Loucy (cell line): ENCODE measurements at regions not wholly inside any gene's neighbourhood (a gene's known extent, or its start where the extent isn't known, plus 50 kb on each side); places are given as distances from the start of the nearest gene placed in this dataset.

Source experiments
- H2AFZ ChIP-seq: fragments of 200-600 bp; sonication (generic); 2 replicates; pipeline ENCODE4 v1.6.0; 2016; ENCODE audit warnings: antibody characterized with exemption, mild to moderate bottlenecking, low read length, moderate library complexity
- H3F3A ChIP-seq: fragments of 200-600 bp; 2 replicates; pipeline ENCODE4 v1.6.0; 2016; ENCODE audit warnings: antibody characterized with exemption, low read depth, mild to moderate bottlenecking
- H3K27me3 ChIP-seq: fragments of 200-600 bp; sonication (generic); 2 replicates; pipeline ENCODE4 v1.6.1; 2014; ENCODE audit warnings: low read length, mild to moderate bottlenecking; ENCODE audit not compliant: insufficient read depth, poor library complexity, severe bottlenecking
- H3K36me3 ChIP-seq: fragments of 200-600 bp; sonication (generic); 2 replicates; pipeline ENCODE4 v1.6.1; 2016; ENCODE audit warnings: low read length; ENCODE audit not compliant: insufficient read depth
- H3K4me1 ChIP-seq: fragments of 200-600 bp; sonication (generic); 2 replicates; pipeline ENCODE4 v1.5.1; 2014; ENCODE audit warnings: low read length, mild to moderate bottlenecking; ENCODE audit not compliant: insufficient read depth, poor library complexity, severe bottlenecking
- H3K4me2 ChIP-seq: fragments of 200-600 bp; sonication (generic); 2 replicates; pipeline ENCODE4 v1.6.0; 2014; ENCODE audit warnings: antibody characterized with exemption, low read length, low read depth, mild to moderate bottlenecking; ENCODE audit not compliant: poor library complexity, severe bottlenecking
- H3K4me3 ChIP-seq: fragments of 200-600 bp; sonication (generic); 2 replicates; pipeline ENCODE4 v1.5.1; 2014; ENCODE audit warnings: low read length, mild to moderate bottlenecking, mixed read lengths; ENCODE audit not compliant: poor library complexity, severe bottlenecking
- H3K79me2 ChIP-seq: fragments of 200-600 bp; sonication (generic); 2 replicates; pipeline ENCODE4 v1.6.1; 2014; ENCODE audit warnings: low read length; ENCODE audit not compliant: insufficient read depth
- H3K9ac ChIP-seq: fragments of 200-600 bp; sonication (generic); 2 replicates; pipeline ENCODE4 v1.6.0; 2014; ENCODE audit warnings: mild to moderate bottlenecking, low read depth, low read length, moderate library complexity; ENCODE audit not compliant: poor library complexity, severe bottlenecking
- H3K9me2 ChIP-seq: fragments of 200-600 bp; sonication (generic); replicated peaks from 2 replicates; pipeline ENCODE4 v1.6.1; 2016; ENCODE audit warnings: low read depth, low read length, mixed read lengths
- H3K9me3 ChIP-seq: fragments of 200-600 bp; sonication (generic); 2 replicates; pipeline ENCODE4 v1.6.1; 2014; ENCODE audit warnings: mild to moderate bottlenecking, antibody characterized with exemption, low read length, low read depth; ENCODE audit not compliant: insufficient read depth
- H4K20me1 ChIP-seq: fragments of 200-600 bp; sonication (generic); 2 replicates; pipeline ENCODE4 v1.6.0; 2014; ENCODE audit warnings: antibody characterized with exemption, low read length, mild to moderate bottlenecking; ENCODE audit not compliant: insufficient read depth, poor library complexity, severe bottlenecking
- EZH2phosphoT487 ChIP-seq: fragments of 200-600 bp; IDR thresholded peaks from 2 replicates; pipeline ENCODE4 v1.6.1; 2018; ENCODE audit warnings: antibody characterized with exemption, mild to moderate bottlenecking, moderate library complexity, borderline replicate concordance
- TF ChIP-seq, protein P1 (sequence below): fragments of 200-600 bp; sonication (generic); conservative IDR thresholded peaks from 2 replicates; pipeline ENCODE4 v1.5.1; 2014; ENCODE audit warnings: mild to moderate bottlenecking, antibody characterized with exemption, low read length

DNA sequence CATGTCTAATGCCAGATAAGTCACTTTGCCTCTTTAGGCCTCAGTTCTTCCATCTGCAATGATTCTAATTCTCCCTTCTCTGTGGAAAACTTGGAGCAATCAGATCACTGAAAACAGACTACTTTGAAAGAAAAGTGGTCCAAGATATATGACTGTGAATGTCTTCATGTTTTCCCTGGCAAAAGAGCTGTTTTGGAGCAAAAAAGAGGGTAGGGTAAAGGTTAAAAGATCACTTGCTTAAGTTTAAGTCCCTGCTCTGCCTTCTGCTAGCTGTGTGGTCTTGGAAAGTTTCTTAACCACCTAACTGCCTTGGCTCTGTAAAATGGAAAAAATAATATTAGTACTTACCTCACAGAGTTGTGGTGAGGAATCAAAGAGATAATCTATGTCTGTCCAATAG, 140.3 kb upstream of the PAK3 start:
- H3K9me2 ChIP-seq = no peaks in the 10 kb centered on the region
- H3K27me3 ChIP-seq = no peaks in the 10 kb centered on the region
- no peaks in the 10 kb centered on the region for H3K9me3 ChIP-seq
- no peak overlapping the region for H3K9ac ChIP-seq
- H3K4me2 ChIP-seq = no peak overlapping the region
- no peaks in the 10 kb centered on the region for H3K79me2 ChIP-seq
- no peaks in the 10 kb centered on the region for H3F3A ChIP-seq
- H3K4me1 ChIP-seq = no peaks in the 10 kb centered on the region
- TF ChIP-seq EZH2phosphoT487 = no peak
- TF ChIP-seq, protein P1, sequence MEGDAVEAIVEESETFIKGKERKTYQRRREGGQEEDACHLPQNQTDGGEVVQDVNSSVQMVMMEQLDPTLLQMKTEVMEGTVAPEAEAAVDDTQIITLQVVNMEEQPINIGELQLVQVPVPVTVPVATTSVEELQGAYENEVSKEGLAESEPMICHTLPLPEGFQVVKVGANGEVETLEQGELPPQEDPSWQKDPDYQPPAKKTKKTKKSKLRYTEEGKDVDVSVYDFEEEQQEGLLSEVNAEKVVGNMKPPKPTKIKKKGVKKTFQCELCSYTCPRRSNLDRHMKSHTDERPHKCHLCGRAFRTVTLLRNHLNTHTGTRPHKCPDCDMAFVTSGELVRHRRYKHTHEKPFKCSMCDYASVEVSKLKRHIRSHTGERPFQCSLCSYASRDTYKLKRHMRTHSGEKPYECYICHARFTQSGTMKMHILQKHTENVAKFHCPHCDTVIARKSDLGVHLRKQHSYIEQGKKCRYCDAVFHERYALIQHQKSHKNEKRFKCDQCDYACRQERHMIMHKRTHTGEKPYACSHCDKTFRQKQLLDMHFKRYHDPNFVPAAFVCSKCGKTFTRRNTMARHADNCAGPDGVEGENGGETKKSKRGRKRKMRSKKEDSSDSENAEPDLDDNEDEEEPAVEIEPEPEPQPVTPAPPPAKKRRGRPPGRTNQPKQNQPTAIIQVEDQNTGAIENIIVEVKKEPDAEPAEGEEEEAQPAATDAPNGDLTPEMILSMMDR = no peak
- no peaks in the 10 kb centered on the region for H4K20me1 ChIP-seq
- no peak overlapping the region for H3K4me3 ChIP-seq
- H2AFZ ChIP-seq = no peak overlapping the region
- H3K36me3 ChIP-seq = no peaks in the 10 kb centered on the region

DNA sequence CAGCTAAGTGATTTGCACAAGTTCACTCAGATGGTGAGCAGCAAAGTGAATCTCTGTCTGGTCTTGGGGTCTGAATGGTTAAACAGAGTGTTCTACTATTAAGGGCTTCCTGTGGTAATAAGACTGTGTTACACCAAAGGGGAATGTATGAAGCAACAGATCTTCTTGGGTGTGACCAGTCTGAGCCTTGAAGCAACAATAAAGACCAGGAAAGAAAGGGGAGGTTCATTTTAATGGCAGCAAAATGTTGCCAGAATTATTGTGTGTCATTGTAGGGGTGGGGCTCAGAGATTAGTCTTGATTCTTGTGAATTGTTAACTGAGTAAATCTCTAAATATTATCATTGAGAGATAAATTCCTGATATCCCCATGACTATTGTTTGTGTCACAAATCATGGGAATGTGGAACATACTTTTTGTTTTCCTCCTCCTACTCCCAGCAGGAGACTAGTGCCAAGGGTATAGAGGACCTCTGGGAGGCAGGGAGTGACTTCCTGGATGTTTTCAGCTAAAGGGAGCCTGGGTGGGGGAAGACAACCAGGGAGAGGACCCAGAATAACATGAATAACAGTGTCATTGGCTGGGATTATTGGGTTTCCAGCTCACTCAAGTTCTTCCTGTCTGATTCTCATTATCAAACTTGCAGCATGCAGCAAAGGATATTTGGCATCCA, 141.4 kb upstream of the PAK3 start:
- Histone ChIP-seq H3K27me3 (no peaks in the 10 kb centered on the region), H4K20me1 (no peaks in the 10 kb centered on the region), H3K4me1 (no peaks in the 10 kb centered on the region)

DNA sequence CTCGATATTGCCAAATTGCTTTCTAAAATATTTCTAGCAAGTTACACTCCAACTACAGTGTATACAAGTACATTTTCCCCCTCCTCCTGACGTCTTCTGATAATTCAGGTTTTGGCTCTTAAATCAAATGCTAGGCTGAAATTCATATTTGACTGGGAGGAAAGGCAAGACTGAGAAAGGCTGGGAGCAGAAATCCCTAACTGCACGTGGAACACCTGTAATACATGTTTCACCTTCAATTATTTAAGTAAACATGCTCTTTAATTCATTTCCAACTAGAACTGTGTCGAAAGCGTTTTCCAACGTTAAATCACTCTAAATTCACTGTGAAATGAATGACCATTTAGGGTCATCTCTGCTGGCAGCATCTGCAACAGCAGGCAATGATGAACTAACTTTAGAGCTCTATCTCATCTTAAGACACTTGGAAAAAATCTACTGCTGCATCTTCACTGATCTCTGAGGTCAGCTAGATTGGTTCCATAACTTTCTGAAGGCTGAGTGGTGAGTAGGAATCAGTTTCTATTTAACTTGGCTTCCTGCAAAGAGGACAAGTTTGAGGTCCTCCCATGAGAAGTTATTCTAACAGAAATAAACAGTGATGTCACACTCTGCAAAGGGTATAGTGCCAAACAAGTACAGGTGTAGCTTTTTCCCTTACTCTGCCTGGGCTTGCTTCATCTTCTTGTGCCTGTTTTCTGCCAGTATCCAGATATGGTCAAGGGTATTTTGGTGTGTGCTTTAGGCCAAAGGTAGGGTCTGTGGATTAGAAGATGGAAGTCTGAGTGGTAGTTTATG, 144.3 kb upstream of the PAK3 start:
- no peak overlapping the region for H2AFZ ChIP-seq
- no peaks in the 10 kb centered on the region for H3K9me2 ChIP-seq
- H3K9me3 ChIP-seq = no peaks in the 10 kb centered on the region
- no peaks in the 10 kb centered on the region for H3K27me3 ChIP-seq
- TF ChIP-seq, protein P1 = no peak
- TF ChIP-seq EZH2phosphoT487 = no peak
- H3K4me2 ChIP-seq = no peak overlapping the region
- H3K4me3 ChIP-seq = no peak overlapping the region
- H3F3A ChIP-seq = no peaks in the 10 kb centered on the region
- H4K20me1 ChIP-seq = no peaks in the 10 kb centered on the region
- no peak overlapping the region for H3K9ac ChIP-seq
- H3K79me2 ChIP-seq = no peaks in the 10 kb centered on the region
- H3K36me3 ChIP-seq = no peaks in the 10 kb centered on the region
- no peaks in the 10 kb centered on the region for H3K4me1 ChIP-seq

More for the DNA sequence above, 141.4 kb upstream of the PAK3 start:
- no peak overlapping the region for H3K4me3 ChIP-seq
- H3K36me3 ChIP-seq = no peaks in the 10 kb centered on the region
- H3K9me2 ChIP-seq = no peaks in the 10 kb centered on the region
- no peak overlapping the region for H2AFZ ChIP-seq
- no peak overlapping the region for H3K9ac ChIP-seq
- H3K9me3 ChIP-seq = no peaks in the 10 kb centered on the region
- TF ChIP-seq, protein P1 = no peak
- no peak for TF ChIP-seq EZH2phosphoT487
- H3K4me2 ChIP-seq = no peak overlapping the region
- no peaks in the 10 kb centered on the region for H3F3A ChIP-seq
- no peaks in the 10 kb centered on the region for H3K79me2 ChIP-seq
